Fibroblast of the aortic adventitia (primary cell): ENCODE measurements at regions not wholly inside any gene's neighbourhood (a gene's known extent, or its start where the extent isn't known, plus 50 kb on each side); places are given as distances from the start of the nearest gene placed in this dataset.
A peak's percentile ranks its signal among the peaks of the same experiment; 100 is the strongest.

Source experiments
- DNase-seq: peaks from one replicate; pipeline ENCODE4 v3.0.0-alpha.2; 2010; ENCODE audit warnings: low read depth
- H3K4me3 ChIP-seq: 2 replicates; pipeline ENCODE4 v1.5.1; 2011; ENCODE audit warnings: low read depth, mild to moderate bottlenecking, control low read depth, low read length, moderate library complexity
- CTCF ChIP-seq: IDR thresholded peaks from 2 replicates; pipeline ENCODE4 v1.5.1; 2011; ENCODE audit warnings: mild to moderate bottlenecking, low read length, control low read depth, inconsistent platforms; ENCODE audit not compliant: insufficient read depth

- no peak for TF ChIP-seq CTCF
- peak; percentile 66 for DNase-seq
- H3K4me3 ChIP-seq: no peak overlapping the region
Measured at GRCh38 chr6:134419716-134420115, 101.8 kb upstream of the SGK1 start.

- no peak overlapping the region for H3K4me3 ChIP-seq
- no peak for TF ChIP-seq CTCF
- DNase-seq: peak; percentile 71
Measured at GRCh38 chr6:134416418-134417154, 98.7 kb upstream of the SGK1 start.

- TF ChIP-seq CTCF: no peak
- H3K4me3 ChIP-seq: no peak overlapping the region
- no peak for DNase-seq
Measured at GRCh38 chr6:134415656-134416055, 97.7 kb upstream of the SGK1 start.

- no peak overlapping the region for H3K4me3 ChIP-seq
- TF ChIP-seq CTCF: no peak
- no peak for DNase-seq
Measured at GRCh38 chr6:134415194-134415593, 97.3 kb upstream of the SGK1 start.

- DNase-seq: no peak
- no peak overlapping the region for H3K4me3 ChIP-seq
- TF ChIP-seq CTCF: no peak
Measured at GRCh38 chr6:134414793-134415192, 96.9 kb upstream of the SGK1 start.

- no peak for TF ChIP-seq CTCF
- no peak overlapping the region for H3K4me3 ChIP-seq
- DNase-seq: no peak
Measured at GRCh38 chr6:134413241-134413643, 95.3 kb upstream of the SGK1 start.

GRCh38 chr6:134410541-134410940 is 92.6 kb upstream of the SGK1 start:
- TF ChIP-seq CTCF: no peak
- no peak for DNase-seq
- no peak overlapping the region for H3K4me3 ChIP-seq
